GM18499 (cell line): ENCODE measurements at regions not wholly inside any gene's neighbourhood (a gene's known extent, or its start where the extent isn't known, plus 50 kb on each side); places are given as distances from the start of the nearest gene placed in this dataset.

Source experiments
- ATAC-seq: cut with Tn5 transposase; IDR thresholded peaks from one replicate; pipeline ENCODE4 v1.9.1; 2021; ENCODE audit warnings: moderate number of reproducible peaks; ENCODE audit not compliant: insufficient read depth, unreplicated experiment

GRCh38 chr10:105534086-105534485 is 893.0 kb downstream of the SORCS3 start:
- ATAC-seq = no peak

DNA sequence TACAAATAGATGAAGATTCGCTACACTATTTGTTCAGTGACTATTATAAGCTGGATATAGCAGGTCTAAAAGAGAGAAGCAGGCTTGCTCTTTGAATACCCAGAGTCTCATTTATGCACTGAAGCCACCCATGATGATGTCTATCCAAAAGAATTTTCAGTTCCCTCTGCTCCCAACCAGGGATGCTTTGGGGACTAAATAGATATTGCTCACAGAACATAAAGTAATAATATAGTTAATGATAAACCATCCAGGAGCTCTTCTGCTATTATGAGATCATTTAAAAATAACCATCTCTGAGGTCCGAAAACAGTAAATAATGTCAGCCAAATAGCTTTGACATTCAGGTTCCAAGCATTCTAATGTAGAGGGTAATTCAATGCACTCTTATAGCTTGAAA is 875.4 kb downstream of the SORCS3 start:
- no peak for ATAC-seq

DNA sequence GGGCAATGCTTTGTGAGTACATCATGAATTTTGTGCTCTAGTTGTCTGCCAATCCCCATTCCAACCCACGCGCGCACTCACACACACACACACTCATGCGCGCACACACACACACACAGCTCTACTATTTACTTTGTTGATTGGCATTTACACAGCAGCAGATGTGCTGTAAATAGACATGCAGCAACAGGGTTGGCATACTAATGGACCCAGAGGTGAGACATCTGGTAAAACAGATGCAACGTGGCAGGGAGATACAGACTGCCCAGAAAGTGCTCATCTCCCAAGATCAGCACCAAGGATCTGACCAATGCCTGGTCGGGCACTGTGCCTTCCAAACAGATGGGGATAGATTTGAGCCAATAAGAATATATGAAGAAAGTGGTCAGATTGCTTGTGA is 873.0 kb downstream of the SORCS3 start:
- ATAC-seq = no peak

- ATAC-seq = no peak
Measured at GRCh38 chr10:105509517-105509916, 868.4 kb downstream of the SORCS3 start.

GRCh38 chr10:105506262-105506661 is 865.2 kb downstream of the SORCS3 start:
- no peak for ATAC-seq

DNA sequence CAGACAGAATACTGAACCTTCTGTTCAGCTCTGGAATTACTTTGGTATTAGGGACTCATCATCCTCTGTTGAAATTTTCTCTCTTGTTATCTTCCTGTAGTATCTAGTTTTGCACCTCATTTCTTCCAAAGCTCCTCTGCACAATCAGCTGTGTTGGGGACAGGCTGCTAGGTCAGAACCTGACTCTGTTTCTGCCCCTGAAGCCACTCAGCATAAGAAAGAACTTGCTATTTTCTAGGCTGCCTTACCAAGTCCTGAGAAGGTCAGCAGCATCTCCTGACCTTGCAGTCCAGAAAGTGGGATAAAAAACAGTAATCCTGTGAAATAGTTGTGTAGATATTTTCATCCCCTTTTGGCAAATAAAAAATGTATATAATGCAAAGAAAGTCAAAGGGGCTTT is 862.6 kb downstream of the SORCS3 start:
- ATAC-seq = no peak

DNA sequence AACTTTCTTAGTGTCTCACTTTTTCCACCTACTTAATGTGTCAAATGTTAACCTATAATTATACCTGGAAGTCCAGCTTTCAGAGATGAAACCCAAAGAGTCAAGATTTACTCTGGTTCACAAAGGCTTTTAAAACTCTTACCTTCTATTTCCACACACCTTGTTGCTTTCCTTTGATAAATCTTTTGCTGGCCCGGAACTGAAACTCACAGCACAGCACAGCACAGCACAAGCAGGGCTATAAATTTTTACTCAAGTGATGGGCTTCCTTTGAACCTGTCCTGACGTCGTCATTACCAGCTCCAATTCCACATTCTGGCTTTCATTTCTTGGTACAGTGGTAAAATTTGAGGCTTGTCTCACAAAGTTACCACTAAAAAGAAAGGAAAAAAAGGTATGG is 861.0 kb downstream of the SORCS3 start:
- ATAC-seq = no peak

GRCh38 chr10:105494944-105495343 is 853.9 kb downstream of the SORCS3 start:
- no peak for ATAC-seq

GRCh38 chr10:105494303-105494702 is 853.2 kb downstream of the SORCS3 start:
- ATAC-seq = no peak

- ATAC-seq = no peak
Measured at GRCh38 chr10:105473170-105473569, 832.1 kb downstream of the SORCS3 start.

- ATAC-seq = no peak
Measured at GRCh38 chr10:105468759-105469158, 827.7 kb downstream of the SORCS3 start.

DNA sequence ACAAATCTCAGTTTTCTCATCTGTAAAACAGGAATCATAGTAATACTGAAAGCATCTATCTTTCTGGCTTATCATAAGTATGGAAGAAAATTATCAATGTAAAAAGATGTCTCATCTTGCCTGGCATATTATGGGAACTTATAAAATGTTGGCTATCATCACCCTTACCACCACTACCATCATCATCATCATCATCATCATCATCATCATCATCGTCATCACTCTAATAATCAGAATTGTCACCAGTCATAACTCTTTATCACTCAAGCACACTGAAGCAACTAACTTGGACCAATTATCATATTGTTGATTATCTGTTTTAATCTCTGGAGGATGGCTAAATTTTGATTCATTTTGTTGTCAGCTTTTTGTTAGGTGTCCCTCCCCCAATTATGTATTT is 825.4 kb downstream of the SORCS3 start:
- ATAC-seq = no peak

DNA sequence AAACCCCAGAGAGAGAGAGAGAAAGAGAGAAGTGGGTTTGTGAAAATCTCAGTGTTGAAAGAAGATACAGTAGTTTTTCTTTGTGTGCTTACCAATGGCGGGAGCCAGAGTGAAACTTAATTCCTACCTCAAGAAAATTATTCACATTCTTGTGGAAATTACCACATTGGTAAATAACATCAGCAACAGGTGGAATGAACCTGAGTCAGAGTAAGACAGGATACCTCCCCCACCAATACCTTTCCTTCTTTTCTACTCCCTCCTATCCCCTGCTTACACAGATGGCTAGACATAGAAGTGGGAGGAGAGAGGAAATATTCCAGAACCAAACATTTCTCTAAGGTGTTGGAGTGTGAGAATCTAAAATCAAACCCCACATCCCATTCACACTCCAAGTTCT is 793.9 kb downstream of the SORCS3 start:
- no peak for ATAC-seq

DNA sequence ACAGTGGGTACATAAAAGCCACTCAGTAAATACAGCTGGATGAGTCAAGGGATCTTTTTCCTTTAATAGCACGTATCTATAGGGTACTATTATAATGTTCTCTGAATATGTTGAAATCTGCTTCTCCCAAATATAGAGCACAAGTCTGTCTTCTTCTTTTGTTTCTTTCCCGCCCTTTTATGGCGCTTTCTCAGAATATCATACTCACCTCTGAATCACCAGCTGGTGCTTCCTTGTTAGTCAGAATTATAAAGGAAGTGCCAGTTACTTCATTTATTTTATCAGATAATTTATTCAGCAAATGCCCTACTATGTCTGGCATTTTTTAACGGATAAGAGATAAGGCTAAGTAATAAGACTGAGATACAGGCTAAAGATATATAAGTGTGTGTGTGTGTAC is 772.9 kb downstream of the SORCS3 start:
- ATAC-seq = no peak

- no peak for ATAC-seq
Measured at GRCh38 chr10:105409370-105409769, 768.3 kb downstream of the SORCS3 start.

- no peak for ATAC-seq
Measured at GRCh38 chr10:105406488-105406887, 765.4 kb downstream of the SORCS3 start.

DNA sequence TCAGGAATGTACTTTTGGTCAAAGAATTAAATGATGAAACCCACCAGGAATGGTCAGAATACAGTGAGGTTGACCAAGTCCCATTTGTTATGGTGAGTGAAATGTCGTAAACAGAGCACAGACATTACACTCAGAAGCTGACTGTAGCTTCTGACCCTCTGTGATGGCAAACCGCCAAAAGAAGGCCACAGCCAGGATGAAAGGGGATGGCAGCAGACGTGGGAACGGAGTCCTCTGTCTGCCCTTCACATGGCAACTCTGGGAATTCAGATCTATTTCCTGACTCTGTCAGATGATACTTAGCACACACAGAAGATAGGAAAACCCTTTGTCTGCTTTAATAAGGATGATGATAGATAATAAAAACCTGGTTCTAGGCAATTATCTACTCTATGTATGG is 757.1 kb downstream of the SORCS3 start:
- no peak for ATAC-seq

GRCh38 chr10:105391670-105392351 is 750.7 kb downstream of the SORCS3 start:
- ATAC-seq = no peak

GRCh38 chr10:105387971-105388370 is 746.9 kb downstream of the SORCS3 start:
- no peak for ATAC-seq

GRCh38 chr10:105383978-105384377 is 742.9 kb downstream of the SORCS3 start:
- no peak for ATAC-seq

DNA sequence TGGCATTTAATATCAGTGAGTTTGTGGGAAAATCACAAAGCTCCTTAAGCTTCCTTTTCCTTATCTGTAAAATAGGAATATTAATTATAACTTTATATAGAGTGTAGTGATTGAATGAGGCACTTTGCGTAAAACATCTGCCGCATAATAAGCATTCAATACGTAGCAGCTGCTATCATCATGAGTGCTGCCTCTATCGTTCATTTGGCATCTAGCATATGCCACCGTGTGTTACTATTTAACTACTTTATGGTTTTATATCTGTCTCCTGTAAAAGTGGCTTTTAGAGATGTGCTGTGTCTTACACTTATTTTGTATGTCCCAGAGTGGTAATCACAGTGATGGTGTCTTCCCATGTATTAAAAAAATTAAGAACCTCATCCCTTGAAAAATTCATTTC is 729.6 kb downstream of the SORCS3 start:
- no peak for ATAC-seq

- no peak for ATAC-seq
Measured at GRCh38 chr10:105359708-105360107, 718.6 kb downstream of the SORCS3 start.

DNA sequence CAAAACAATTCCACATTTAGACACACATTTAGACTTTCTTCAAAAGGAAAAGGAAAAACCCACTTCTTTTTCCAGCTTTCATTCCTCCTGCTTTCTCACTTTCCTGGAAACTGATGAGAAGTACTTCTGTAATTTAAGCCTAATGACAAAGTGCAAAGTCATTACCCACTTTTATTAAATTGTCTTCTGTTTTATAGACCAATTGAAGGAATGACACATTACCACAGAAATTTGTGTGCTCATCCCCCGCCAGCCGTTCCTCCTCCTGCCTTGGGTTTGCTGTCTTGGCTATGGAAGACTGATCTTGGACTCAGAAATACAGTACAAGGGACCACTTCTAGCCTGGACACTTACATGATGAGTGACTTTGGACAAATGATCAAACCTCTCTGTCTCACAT is 717.8 kb downstream of the SORCS3 start:
- no peak for ATAC-seq
